Natural killer cell treated with Interleukin-12 subunit alpha and Interleukin-12 subunit beta and Interleukin-15 and Interleukin-18, amount 100 ng/mL, for 72 hours (primary cell): ENCODE measurements at regions not wholly inside any gene's neighbourhood (a gene's known extent, or its start where the extent isn't known, plus 50 kb on each side); places are given as distances from the start of the nearest gene placed in this dataset.
"Not testable (repeated sequence)": the region's sequence is repeated elsewhere in the genome, so short reads cannot be mapped to it uniquely, and the experiment has no call there.

Source experiments
- ATAC-seq, 2 donors: fragments of 150-1000 bp; cut with Tn5 transposase in 1 of 2; sonication (Bioruptor Pico), chemical (Tn5 transposase) in 1 of 2; 2 replicates each; pipeline ENCODE4 v1.10.0; 2021
- DNase-seq: peaks from one replicate; pipeline ENCODE4 v3.0.0; 2022; ENCODE audit warnings: low spot score
- H3K27ac Mint-ChIP-seq, 2 donors: 1 replicate in 1 of 2; 2 replicates in 1 of 2; pipeline ENCODE4 v1.8.0; 2022; ENCODE audit warnings: mixed read lengths in 2 of 2, mild to moderate bottlenecking in 1 of 2, moderate library complexity in 1 of 2
- H3K27me3 Mint-ChIP-seq, 2 donors: 1 replicate in 1 of 2; 2 replicates in 1 of 2; pipeline ENCODE4 v1.8.0; 2022; ENCODE audit warnings: mixed read lengths in 2 of 2
- H3K36me3 Mint-ChIP-seq: one replicate; pipeline ENCODE4 v1.8.0; 2022; ENCODE audit warnings: mixed read lengths
- H3K4me1 Mint-ChIP-seq, 2 donors: 1 replicate in 1 of 2; 2 replicates in 1 of 2; pipeline ENCODE4 v1.8.0; 2022; ENCODE audit warnings: low read depth in 2 of 2, mixed read lengths in 2 of 2, mild to moderate bottlenecking in 1 of 2
- H3K4me3 Mint-ChIP-seq: one replicate; pipeline ENCODE4 v1.8.0; 2022; ENCODE audit warnings: mixed read lengths
- H3K9me3 Mint-ChIP-seq: 2 replicates; pipeline ENCODE4 v1.8.0; 2022; ENCODE audit warnings: mixed read lengths

GRCh38 chr3:186442162-186442561 is 80.1 kb upstream of the DGKG start:
- H3K27me3 Mint-ChIP-seq, result peaks cover 0 to 4% of the 10 kb centered on the region in 2 donors
- no peak for DNase-seq
- H3K27ac Mint-ChIP-seq, result no peak overlapping the region

GRCh38 chr3:186440891-186441290 is 78.9 kb upstream of the DGKG start:
- Mint-ChIP-seq H3K27ac (no peak overlapping the region), H3K4me3 (no peak overlapping the region), H3K36me3 (no peaks in the 10 kb centered on the region), H3K27me3 (peaks cover 0 to 3% of the 10 kb centered on the region in 2 donors), H3K9me3 (no peaks in the 10 kb centered on the region), H3K4me1 (no peaks in the 10 kb centered on the region)
- ATAC-seq (no peak), DNase-seq (no peak)

More at GRCh38 chr3:186442162-186442561, 80.1 kb upstream of the DGKG start:
- Mint-ChIP-seq H3K36me3 (no peaks in the 10 kb centered on the region), H3K4me1 (no peaks in the 10 kb centered on the region), H3K4me3 (no peak overlapping the region), H3K9me3 (no peaks in the 10 kb centered on the region)
- ATAC-seq, result no peak

GRCh38 chr3:186439725-186440124 is 77.7 kb upstream of the DGKG start:
- no peaks in the 10 kb centered on the region for H3K4me1 Mint-ChIP-seq
- no peaks in the 10 kb centered on the region for H3K36me3 Mint-ChIP-seq
- H3K27ac Mint-ChIP-seq, result no peak overlapping the region
- no peaks in the 10 kb centered on the region for H3K9me3 Mint-ChIP-seq
- H3K4me3 Mint-ChIP-seq, result no peak overlapping the region
- DNase-seq, result no peak
- ATAC-seq, result no peak
- no peaks in the 10 kb centered on the region for H3K27me3 Mint-ChIP-seq

GRCh38 chr3:186435332-186435731 is 73.3 kb upstream of the DGKG start:
- peaks cover 3 to 11% of the 10 kb centered on the region in 2 donors for H3K27me3 Mint-ChIP-seq
- H3K27ac Mint-ChIP-seq, H3K4me1 Mint-ChIP-seq, ATAC-seq, DNase-seq, H3K9me3 Mint-ChIP-seq, H3K4me3 Mint-ChIP-seq, H3K36me3 Mint-ChIP-seq: not testable (repeated sequence)

- H3K9me3 Mint-ChIP-seq, result no peaks in the 10 kb centered on the region
- DNase-seq, result no peak
- H3K36me3 Mint-ChIP-seq, result no peaks in the 10 kb centered on the region
- H3K27ac Mint-ChIP-seq, result no peak overlapping the region
- ATAC-seq, result no peak
- no peak overlapping the region for H3K4me3 Mint-ChIP-seq
- no peaks in the 10 kb centered on the region for H3K4me1 Mint-ChIP-seq
- H3K27me3 Mint-ChIP-seq, result peaks cover 3 to 11% of the 10 kb centered on the region in 2 donors
Observed at GRCh38 chr3:186432944-186433732, 71.1 kb upstream of the DGKG start.

- Mint-ChIP-seq H3K27me3 (peaks cover 3 to 11% of the 10 kb centered on the region in 2 donors), H3K9me3 (no peaks in the 10 kb centered on the region), H3K36me3 (no peaks in the 10 kb centered on the region), H3K27ac (no peak overlapping the region), H3K4me1 (no peaks in the 10 kb centered on the region), H3K4me3 (no peak overlapping the region)
- ATAC-seq, result peak; percentile 24 to 72
- DNase-seq, result no peak
Observed at GRCh38 chr3:186432189-186432588, 70.2 kb upstream of the DGKG start.

- no peaks in the 10 kb centered on the region for H3K36me3 Mint-ChIP-seq
- no peaks in the 10 kb centered on the region for H3K4me1 Mint-ChIP-seq
- H3K27me3 Mint-ChIP-seq, result peaks cover 4 to 7% of the 10 kb centered on the region in 2 donors
- DNase-seq (no peak), ATAC-seq (no peak)
- H3K27ac Mint-ChIP-seq, result no peak overlapping the region
- H3K4me3 Mint-ChIP-seq, result no peak overlapping the region
- H3K9me3 Mint-ChIP-seq, result no peaks in the 10 kb centered on the region
Observed at GRCh38 chr3:186427627-186428281, 65.7 kb upstream of the DGKG start.

- H3K27me3 Mint-ChIP-seq, result peaks cover 6 to 17% of the 10 kb centered on the region in 2 donors
- H3K36me3 Mint-ChIP-seq, result no peaks in the 10 kb centered on the region
- H3K4me1 Mint-ChIP-seq, result no peaks in the 10 kb centered on the region
- no peak overlapping the region for H3K4me3 Mint-ChIP-seq
- ATAC-seq, result no peak
- H3K9me3 Mint-ChIP-seq, result no peaks in the 10 kb centered on the region
- no peak for DNase-seq
- no peak overlapping the region for H3K27ac Mint-ChIP-seq
Observed at GRCh38 chr3:186425788-186426730, 64.0 kb upstream of the DGKG start.

GRCh38 chr3:186421946-186422345 is 59.9 kb upstream of the DGKG start:
- Mint-ChIP-seq H3K4me1 (peaks cover 0 to 4% of the 10 kb centered on the region in 2 donors), H3K27me3 (peaks cover 18 to 36% of the 10 kb centered on the region in 2 donors), H3K27ac (no peak overlapping the region), H3K9me3 (no peaks in the 10 kb centered on the region), H3K4me3 (no peak overlapping the region), H3K36me3 (no peaks in the 10 kb centered on the region)
- DNase-seq (no peak), ATAC-seq (no peak)

GRCh38 chr3:186418671-186419145 is 56.7 kb upstream of the DGKG start:
- DNase-seq (no peak), ATAC-seq (no peak)
- Mint-ChIP-seq H3K9me3 (no peaks in the 10 kb centered on the region), H3K4me3 (no peak overlapping the region), H3K4me1 (peaks cover 0 to 4% of the 10 kb centered on the region in 2 donors), H3K27ac (no peak overlapping the region), H3K27me3 (peaks cover 27 to 56% of the 10 kb centered on the region in 2 donors), H3K36me3 (no peaks in the 10 kb centered on the region)

GRCh38 chr3:186417791-186418190 is 55.8 kb upstream of the DGKG start:
- Mint-ChIP-seq H3K36me3 (no peaks in the 10 kb centered on the region), H3K27ac (no peak overlapping the region), H3K4me1 (peaks cover 4% of the 10 kb centered on the region in 2 donors), H3K4me3 (no peak overlapping the region), H3K27me3 (peaks cover 32 to 56% of the 10 kb centered on the region in 2 donors), H3K9me3 (no peaks in the 10 kb centered on the region)
- no peak for ATAC-seq
- no peak for DNase-seq

- Mint-ChIP-seq H3K4me1 (peaks cover 4% of the 10 kb centered on the region in 2 donors), H3K4me3 (no peak overlapping the region), H3K9me3 (no peaks in the 10 kb centered on the region), H3K27me3 (peaks cover 30 to 44% of the 10 kb centered on the region in 2 donors), H3K27ac (no peak overlapping the region), H3K36me3 (no peaks in the 10 kb centered on the region)
- DNase-seq, result no peak
- ATAC-seq, result no peak
Observed at GRCh38 chr3:186414735-186415419, 52.8 kb upstream of the DGKG start.
